ENCODE measurements at regions not wholly inside any gene's neighbourhood (a gene's known extent, or its start where the extent isn't known, plus 50 kb on each side); places are given as distances from the start of the nearest gene placed in this dataset.

- no peaks in the 10 kb centered on the region for H3K9me3 ChIP-seq (ENCODE audit: severe bottlenecking)
- no peak for TF ChIP-seq CTCF (IDR thresholded peaks at IDR 0.05; ENCODE audit: poor library complexity, severe bottlenecking)
- no peak overlapping the region for H3K27ac ChIP-seq (ENCODE audit: poor library complexity, severe bottlenecking)
- DNase-seq (ENCODE audit: low spot score) (no peak), ATAC-seq (ENCODE audit: low read depth) (no peak)
- H3K36me3 ChIP-seq (ENCODE audit: low read depth): no peaks in the 10 kb centered on the region
- H3K27me3 ChIP-seq (ENCODE audit: insufficient read depth, poor library complexity, severe bottlenecking): no peaks in the 10 kb centered on the region
- H3K4me3 ChIP-seq (ENCODE audit: severe bottlenecking): no peak overlapping the region
- no peaks in the 10 kb centered on the region for H3K4me1 ChIP-seq (ENCODE audit: insufficient read depth, poor library complexity, severe bottlenecking)
These were observed 541.3 kb downstream of the OMA1 start for GRCh38 chr1:58005212-58005611.

- no peaks in the 10 kb centered on the region for H3K36me3 ChIP-seq (ENCODE audit: low read depth)
- ATAC-seq (ENCODE audit: low read depth) (no peak), DNase-seq (ENCODE audit: low spot score) (no peak)
- no peak for TF ChIP-seq CTCF (IDR thresholded peaks at IDR 0.05; ENCODE audit: poor library complexity, severe bottlenecking)
- no peaks in the 10 kb centered on the region for H3K27me3 ChIP-seq (ENCODE audit: insufficient read depth, poor library complexity, severe bottlenecking)
- no peaks in the 10 kb centered on the region for H3K9me3 ChIP-seq (ENCODE audit: severe bottlenecking)
- no peak overlapping the region for H3K4me3 ChIP-seq (ENCODE audit: severe bottlenecking)
- no peak overlapping the region for H3K27ac ChIP-seq (ENCODE audit: poor library complexity, severe bottlenecking)
- no peaks in the 10 kb centered on the region for H3K4me1 ChIP-seq (ENCODE audit: insufficient read depth, poor library complexity, severe bottlenecking)
These were observed 542.5 kb downstream of the OMA1 start for GRCh38 chr1:58003988-58004387.

GRCh38 chr1:58003059-58003458, 543.5 kb downstream of the OMA1 start:
- DNase-seq (ENCODE audit: low spot score): no peak
- no peak for ATAC-seq (ENCODE audit: low read depth)
- no peaks in the 10 kb centered on the region for H3K4me1 ChIP-seq (ENCODE audit: insufficient read depth, poor library complexity, severe bottlenecking)
- no peak overlapping the region for H3K27ac ChIP-seq (ENCODE audit: poor library complexity, severe bottlenecking)
- no peaks in the 10 kb centered on the region for H3K27me3 ChIP-seq (ENCODE audit: insufficient read depth, poor library complexity, severe bottlenecking)
- H3K36me3 ChIP-seq (ENCODE audit: low read depth): no peaks in the 10 kb centered on the region
- H3K4me3 ChIP-seq (ENCODE audit: severe bottlenecking): no peak overlapping the region
- no peak for TF ChIP-seq CTCF (IDR thresholded peaks at IDR 0.05; ENCODE audit: poor library complexity, severe bottlenecking)
- H3K9me3 ChIP-seq (ENCODE audit: severe bottlenecking): no peaks in the 10 kb centered on the region

GRCh38 chr1:58000821-58001220, 545.7 kb downstream of the OMA1 start:
- H3K36me3 ChIP-seq (ENCODE audit: low read depth): no peaks in the 10 kb centered on the region
- no peak overlapping the region for H3K27ac ChIP-seq (ENCODE audit: poor library complexity, severe bottlenecking)
- no peak for TF ChIP-seq CTCF (IDR thresholded peaks at IDR 0.05; ENCODE audit: poor library complexity, severe bottlenecking)
- ATAC-seq (ENCODE audit: low read depth) (no peak), DNase-seq (ENCODE audit: low spot score) (no peak)
- peaks cover 2% of the 10 kb centered on the region for H3K9me3 ChIP-seq (ENCODE audit: severe bottlenecking)
- H3K4me1 ChIP-seq (ENCODE audit: insufficient read depth, poor library complexity, severe bottlenecking): no peaks in the 10 kb centered on the region
- H3K4me3 ChIP-seq (ENCODE audit: severe bottlenecking): no peak overlapping the region
- H3K27me3 ChIP-seq (ENCODE audit: insufficient read depth, poor library complexity, severe bottlenecking): no peaks in the 10 kb centered on the region

GRCh38 chr1:58000116-58000515, 546.4 kb downstream of the OMA1 start:
- no peak overlapping the region for H3K4me3 ChIP-seq (ENCODE audit: severe bottlenecking)
- no peak overlapping the region for H3K27ac ChIP-seq (ENCODE audit: poor library complexity, severe bottlenecking)
- no peaks in the 10 kb centered on the region for H3K36me3 ChIP-seq (ENCODE audit: low read depth)
- DNase-seq (ENCODE audit: low spot score) (no peak), ATAC-seq (ENCODE audit: low read depth) (no peak)
- no peaks in the 10 kb centered on the region for H3K4me1 ChIP-seq (ENCODE audit: insufficient read depth, poor library complexity, severe bottlenecking)
- H3K9me3 ChIP-seq (ENCODE audit: severe bottlenecking): peaks cover 2% of the 10 kb centered on the region
- H3K27me3 ChIP-seq (ENCODE audit: insufficient read depth, poor library complexity, severe bottlenecking): no peaks in the 10 kb centered on the region
- no peak for TF ChIP-seq CTCF (IDR thresholded peaks at IDR 0.05; ENCODE audit: poor library complexity, severe bottlenecking)
